ENCODE measurements at regions not wholly inside any gene's neighbourhood (a gene's known extent, or its start where the extent isn't known, plus 50 kb on each side); places are given as distances from the start of the nearest gene placed in this dataset.

- H3K4me3 Mint-ChIP-seq, result no peak overlapping the region
- H3K27me3 Mint-ChIP-seq (ENCODE audit: insufficient read depth, low read depth), result no peaks in the 10 kb centered on the region
- H3F3A ChIP-seq (ENCODE audit: low read depth), result no peaks in the 10 kb centered on the region
- no peaks in the 10 kb centered on the region for H3K36me3 ChIP-seq
- H3K4me2 ChIP-seq, result no peak overlapping the region
- H3K4me1 ChIP-seq, result no peaks in the 10 kb centered on the region
- no peak overlapping the region for H3K4me3 ChIP-seq
- no peaks in the 10 kb centered on the region for H3K9me3 ChIP-seq (ENCODE audit: low read depth)
- no peak overlapping the region for H3K9ac ChIP-seq
- H2AFZ ChIP-seq (replicated peaks), result no peak overlapping the region
- no peak for DNase-seq (ENCODE audit: low spot score)
- no peaks in the 10 kb centered on the region for H3K4me1 Mint-ChIP-seq
- H3K79me2 ChIP-seq (ENCODE audit: low read depth), result no peaks in the 10 kb centered on the region
- H3K9me3 Mint-ChIP-seq, result no peaks in the 10 kb centered on the region
- no peaks in the 10 kb centered on the region for H3K27me3 ChIP-seq
- no peak overlapping the region for H3K27ac ChIP-seq
- H3K36me3 Mint-ChIP-seq, result no peaks in the 10 kb centered on the region
- TF ChIP-seq CTCF (IDR thresholded peaks at IDR 0.05) (no peak), EZH2 (IDR thresholded peaks at IDR 0.05) (no peak), EZH2phosphoT487 (IDR thresholded peaks at IDR 0.05) (no peak)
- no peaks in the 10 kb centered on the region for H4K20me1 ChIP-seq (ENCODE audit: low read depth)
- H3K27ac Mint-ChIP-seq, result no peak overlapping the region
These were observed 656.6 kb downstream of the CBLN2 start for GRCh38 chr18:71887509-71887908.

GRCh38 chr18:71878226-71878625 is 665.9 kb downstream of the CBLN2 start:
- peaks cover 4% of the 10 kb centered on the region for H3K4me1 Mint-ChIP-seq
- TF ChIP-seq CTCF (IDR thresholded peaks at IDR 0.05) (no peak), EZH2phosphoT487 (IDR thresholded peaks at IDR 0.05) (no peak), EZH2 (IDR thresholded peaks at IDR 0.05) (no peak)
- H3K79me2 ChIP-seq (ENCODE audit: low read depth), result no peaks in the 10 kb centered on the region
- no peak overlapping the region for H3K4me3 Mint-ChIP-seq
- no peak overlapping the region for H3K9ac ChIP-seq
- H3F3A ChIP-seq (ENCODE audit: low read depth), result no peaks in the 10 kb centered on the region
- H3K9me3 ChIP-seq (ENCODE audit: low read depth), result no peaks in the 10 kb centered on the region
- H3K27ac ChIP-seq, result no peak overlapping the region
- H3K9me3 Mint-ChIP-seq, result no peaks in the 10 kb centered on the region
- no peaks in the 10 kb centered on the region for H4K20me1 ChIP-seq (ENCODE audit: low read depth)
- no peaks in the 10 kb centered on the region for H3K27me3 Mint-ChIP-seq (ENCODE audit: insufficient read depth, low read depth)
- H3K27ac Mint-ChIP-seq, result no peak overlapping the region
- no peak overlapping the region for H3K4me3 ChIP-seq
- no peak overlapping the region for H3K4me2 ChIP-seq
- H2AFZ ChIP-seq (replicated peaks), result no peak overlapping the region
- DNase-seq (ENCODE audit: low spot score), result no peak
- no peaks in the 10 kb centered on the region for H3K36me3 ChIP-seq
- no peaks in the 10 kb centered on the region for H3K36me3 Mint-ChIP-seq
- no peaks in the 10 kb centered on the region for H3K27me3 ChIP-seq
- H3K4me1 ChIP-seq, result no peaks in the 10 kb centered on the region

GRCh38 chr18:71873695-71874094 is 670.4 kb downstream of the CBLN2 start:
- Histone ChIP-seq H3K9me3 (ENCODE audit: low read depth) (no peaks in the 10 kb centered on the region), H2AFZ (replicated peaks) (no peak overlapping the region), H3K4me1 (no peaks in the 10 kb centered on the region), H3K27me3 (no peaks in the 10 kb centered on the region), H3K27ac (no peak overlapping the region), H3K9ac (no peak overlapping the region), H3F3A (ENCODE audit: low read depth) (no peaks in the 10 kb centered on the region), H3K79me2 (ENCODE audit: low read depth) (no peaks in the 10 kb centered on the region), H4K20me1 (ENCODE audit: low read depth) (no peaks in the 10 kb centered on the region), H3K36me3 (no peaks in the 10 kb centered on the region), H3K4me3 (no peak overlapping the region), H3K4me2 (no peak overlapping the region)
- H3K4me3 Mint-ChIP-seq, result no peak overlapping the region
- H3K27ac Mint-ChIP-seq, result no peak overlapping the region
- H3K27me3 Mint-ChIP-seq (ENCODE audit: insufficient read depth, low read depth), result no peaks in the 10 kb centered on the region
- no peak for DNase-seq (ENCODE audit: low spot score)
- H3K9me3 Mint-ChIP-seq, result no peaks in the 10 kb centered on the region
- TF ChIP-seq EZH2phosphoT487 (IDR thresholded peaks at IDR 0.05) (no peak), CTCF (IDR thresholded peaks at IDR 0.05) (no peak), EZH2 (IDR thresholded peaks at IDR 0.05) (no peak)
- no peaks in the 10 kb centered on the region for H3K36me3 Mint-ChIP-seq
- peaks cover 4% of the 10 kb centered on the region for H3K4me1 Mint-ChIP-seq

- no peaks in the 10 kb centered on the region for H3K79me2 ChIP-seq (ENCODE audit: low read depth)
- H2AFZ ChIP-seq (replicated peaks), result no peak overlapping the region
- H3K9me3 ChIP-seq (ENCODE audit: low read depth), result no peaks in the 10 kb centered on the region
- DNase-seq (ENCODE audit: low spot score), result no peak
- Mint-ChIP-seq H3K9me3 (no peaks in the 10 kb centered on the region), H3K27me3 (ENCODE audit: insufficient read depth, low read depth) (no peaks in the 10 kb centered on the region), H3K4me3 (no peak overlapping the region), H3K4me1 (no peaks in the 10 kb centered on the region), H3K27ac (no peak overlapping the region), H3K36me3 (no peaks in the 10 kb centered on the region)
- H3K4me1 ChIP-seq, result no peaks in the 10 kb centered on the region
- H4K20me1 ChIP-seq (ENCODE audit: low read depth), result no peaks in the 10 kb centered on the region
- TF ChIP-seq CTCF (IDR thresholded peaks at IDR 0.05) (no peak), EZH2phosphoT487 (IDR thresholded peaks at IDR 0.05) (no peak), EZH2 (IDR thresholded peaks at IDR 0.05) (no peak)
- H3K36me3 ChIP-seq, result no peaks in the 10 kb centered on the region
- no peaks in the 10 kb centered on the region for H3K27me3 ChIP-seq
- no peak overlapping the region for H3K27ac ChIP-seq
- no peak overlapping the region for H3K4me3 ChIP-seq
- H3K9ac ChIP-seq, result no peak overlapping the region
- H3F3A ChIP-seq (ENCODE audit: low read depth), result no peaks in the 10 kb centered on the region
- H3K4me2 ChIP-seq, result no peak overlapping the region
These were observed 678.3 kb downstream of the CBLN2 start for GRCh38 chr18:71865888-71866287.
